B cell (primary cell): ENCODE measurements at regions not wholly inside any gene's neighbourhood (a gene's known extent, or its start where the extent isn't known, plus 50 kb on each side); places are given as distances from the start of the nearest gene placed in this dataset.

Experiments used
- ATAC-seq: fragments of 200-7000 bp; cut with Tn5 transposase; one replicate; pipeline ENCODE4 v1.10.0; 2021; ENCODE audit warnings: low read depth, mild to moderate bottlenecking, moderate number of reproducible peaks, moderate library complexity
- CTCF ChIA-PET: fragments of 350-600 bp; sonication (Branson Sonifier 250); formaldehyde crosslinking; loops from one replicate; lab custom pipeline; 2021; ENCODE audit warnings: antibody characterized with exemption, inconsistent platforms; lab: Charles Lee
- POLR2A ChIA-PET: fragments of 350-600 bp; sonication (Branson Sonifier 250); formaldehyde crosslinking; loops from one replicate; lab custom pipeline; 2021; ENCODE audit warnings: antibody characterized with exemption; lab: Charles Lee
- DNase-seq: peaks from one replicate; pipeline ENCODE4 v3.0.0; 2013
- H2AFZ ChIP-seq: 2 replicates; pipeline ENCODE4 v1.6.1; 2012; ENCODE audit warnings: mild to moderate bottlenecking, low read depth, low read length; ENCODE audit not compliant: insufficient read depth, poor library complexity, severe bottlenecking
- H3K27ac ChIP-seq, 2 donors: 1 replicate in 1 of 2; 2 replicates in 1 of 2; pipeline ENCODE4 v1.5.1; 2012 to 2013; ENCODE audit warnings: low read length in 2 of 2, mild to moderate bottlenecking in 2 of 2, moderate library complexity in 1 of 2
- H3K27me3 ChIP-seq, 4 experiments: fragments of 200-600 bp in 1 of 4; sonication (generic) in 1 of 4; replicated peaks in 1 of 4; 1 replicate in 2 of 4; 2 replicates in 2 of 4; pipeline versions ENCODE4 v1.6.1 to v1.7.0; 2013 to 2016; ENCODE audit warnings: low read length in 3 of 4, mild to moderate bottlenecking in 2 of 4, mixed read lengths in 1 of 4, moderate library complexity in 1 of 4; ENCODE audit not compliant: insufficient read depth in 4 of 4, control insufficient read depth in 3 of 4; ENCODE audit errors: control extremely low read depth in 1 of 4
- H3K36me3 ChIP-seq, 2 experiments: replicated peaks in 1 of 2; 1 replicate in 1 of 2; 2 replicates in 1 of 2; pipeline versions ENCODE4 v1.6.1 to v1.7.1; 2013; ENCODE audit warnings: low read length in 1 of 2; ENCODE audit not compliant: insufficient read depth in 2 of 2, control insufficient read depth in 1 of 2; ENCODE audit errors: control extremely low read depth in 1 of 2, extremely low read depth in 1 of 2
- H3K4me1 ChIP-seq, 2 donors: fragments of 200-600 bp in 1 of 2; sonication (generic) in 1 of 2; 1 replicate in 1 of 2; 2 replicates in 1 of 2; pipeline versions ENCODE4 v1.5.1 to v1.6.1; 2013 to 2017; ENCODE audit warnings: low read length in 2 of 2; ENCODE audit not compliant: control insufficient read depth in 2 of 2, insufficient read depth in 2 of 2
- H3K4me2 ChIP-seq: replicated peaks from 2 replicates; pipeline ENCODE3; 2012; ENCODE audit warnings: mild to moderate bottlenecking, low read depth, low read length; ENCODE audit not compliant: poor library complexity, severe bottlenecking
- H3K4me3 ChIP-seq, 5 experiments: fragments of 200-600 bp in 1 of 5; sonication (generic) in 1 of 5; 1 replicate in 3 of 5; 2 replicates in 2 of 5; pipeline versions ENCODE4 v1.5.1 to v1.7.0; 2011 to 2016; ENCODE audit warnings: low read length in 4 of 5, mild to moderate bottlenecking in 4 of 5, low read depth in 2 of 5, control low read depth in 1 of 5, moderate library complexity in 1 of 5; ENCODE audit not compliant: insufficient read depth in 1 of 5; ENCODE audit errors: control extremely low read depth in 1 of 5, extremely low read depth in 1 of 5
- H3K79me2 ChIP-seq: fragments of 200-600 bp; sonication (generic); one replicate; pipeline ENCODE4 v1.6.0; 2016; ENCODE audit warnings: low read length; ENCODE audit not compliant: control insufficient read depth, insufficient read depth
- H3K9ac ChIP-seq: fragments of 200-600 bp; sonication (generic); 2 replicates; pipeline ENCODE4 v1.6.1; 2017; ENCODE audit warnings: mild to moderate bottlenecking, low read length, moderate library complexity
- H3K9me3 ChIP-seq, 3 donors: one replicate each; pipeline versions ENCODE4 v1.6.1 to v1.7.1; 2013; ENCODE audit warnings: low read length in 2 of 3; ENCODE audit not compliant: control insufficient read depth in 2 of 3, insufficient read depth in 1 of 3; ENCODE audit errors: control extremely low read depth in 1 of 3
- H4K20me1 ChIP-seq: 2 replicates; pipeline ENCODE4 v1.6.0; 2012; ENCODE audit warnings: mild to moderate bottlenecking, low read length; ENCODE audit not compliant: insufficient read depth, control insufficient read depth, poor library complexity, severe bottlenecking
- H3K27ac Mint-ChIP-seq: one replicate; pipeline ENCODE4 v1.8.0; 2021; ENCODE audit warnings: mixed read lengths
- H3K27me3 Mint-ChIP-seq: one replicate; pipeline ENCODE4 v1.8.0; 2021; ENCODE audit warnings: mixed read lengths
- H3K4me1 Mint-ChIP-seq: one replicate; pipeline ENCODE4 v1.8.0; 2021; ENCODE audit warnings: mixed read lengths
- H3K4me3 Mint-ChIP-seq: one replicate; pipeline ENCODE4 v1.8.0; 2021; ENCODE audit warnings: mixed read lengths
- H3K9me3 Mint-ChIP-seq: one replicate; pipeline ENCODE4 v1.8.0; 2022; ENCODE audit warnings: mixed read lengths; ENCODE audit not compliant: insufficient read depth
- CTCF ChIP-seq: fragments of 200-600 bp; IDR thresholded peaks from one replicate; pipeline ENCODE4 v1.8.0; 2022; ENCODE audit warnings: antibody characterized with exemption, mild to moderate bottlenecking
- EZH2 ChIP-seq: IDR thresholded peaks from 2 replicates; pipeline ENCODE4 v1.6.1; 2012; ENCODE audit warnings: borderline replicate concordance, low read depth, mild to moderate bottlenecking, moderate library complexity, low read length; ENCODE audit not compliant: insufficient read depth, poor library complexity, severe bottlenecking
- WGBS: methylation state at CpG from one replicate; pipeline ENCODE4 v1.1.5; 2013; ENCODE audit warnings: missing lambda C conversion rate; ENCODE audit not compliant: insufficient coverage; 5-methylcytosine and 5-hydroxymethylcytosine counted together
- intact Hi-C: fragments of 100-400 bp; cut with micrococcal nuclease; formaldehyde crosslinking; loops from one replicate; pipeline ENCODE4 v1.10.0; 2022

GRCh38 chr6:94953867-94954631 is 623.3 kb upstream of the MANEA start:
- Mint-ChIP-seq H3K27me3 (no peaks in the 10 kb centered on the region), H3K4me3 (no peak overlapping the region), H3K4me1 (no peaks in the 10 kb centered on the region), H3K9me3 (no peaks in the 10 kb centered on the region), H3K27ac (no peak overlapping the region)
- ChIA-PET CTCF (interaction anchor here (0.7 kb wide), 1 partner anchor 249 kb away, joined by 3 read pairs; no protein-coding TSS in a partner anchor), POLR2A (no interaction called here)
- Histone ChIP-seq H3K4me1 (no peaks in the 10 kb centered on the region), H3K9me3 (no peaks in the 10 kb centered on the region), H3K4me2 (no peak overlapping the region), H3K36me3 (no peaks in the 10 kb centered on the region), H3K27ac (no peak overlapping the region), H3K79me2 (no peaks in the 10 kb centered on the region), H4K20me1 (no peaks in the 10 kb centered on the region), H3K9ac (no peak overlapping the region), H3K4me3 (no peak overlapping the region), H3K27me3 (no peaks in the 10 kb centered on the region), H2AFZ (no peak overlapping the region)
- TF ChIP-seq EZH2 (no peak), CTCF (no peak)
- ATAC-seq (no peak), DNase-seq (no peak)
- whole genome bisulfite sequencing, result no CpG with 5 or more reads among the region's 4 CpGs
- intact Hi-C loops, result no loop called here

GRCh38 chr6:94955156-94955555 is 622.2 kb upstream of the MANEA start:
- Histone ChIP-seq H3K27me3 (no peaks in the 10 kb centered on the region), H3K9me3 (no peaks in the 10 kb centered on the region), H3K4me3 (no peak overlapping the region), H3K9ac (no peak overlapping the region), H2AFZ (no peak overlapping the region), H4K20me1 (no peaks in the 10 kb centered on the region), H3K4me1 (no peaks in the 10 kb centered on the region), H3K4me2 (no peak overlapping the region), H3K27ac (no peak overlapping the region), H3K36me3 (no peaks in the 10 kb centered on the region), H3K79me2 (no peaks in the 10 kb centered on the region)
- H3K27me3 Mint-ChIP-seq, result no peaks in the 10 kb centered on the region
- no CpG with 5 or more reads among the region's 1 CpG for WGBS
- POLR2A ChIA-PET, result no interaction called here
- H3K9me3 Mint-ChIP-seq, result no peaks in the 10 kb centered on the region
- CTCF ChIA-PET, result no interaction called here
- no peak overlapping the region for H3K27ac Mint-ChIP-seq
- DNase-seq, result no peak
- no peaks in the 10 kb centered on the region for H3K4me1 Mint-ChIP-seq
- no peak overlapping the region for H3K4me3 Mint-ChIP-seq
- ATAC-seq, result no peak
- TF ChIP-seq CTCF, result no peak
- no peak for TF ChIP-seq EZH2
- intact Hi-C loops, result no loop called here
